ENCODE measurements at regions not wholly inside any gene's neighbourhood (a gene's known extent, or its start where the extent isn't known, plus 50 kb on each side); places are given as distances from the start of the nearest gene placed in this dataset.
"Not testable (repeated sequence)": the region's sequence is repeated elsewhere in the genome, so short reads cannot be mapped to it uniquely, and the experiment has no call there.

DNA sequence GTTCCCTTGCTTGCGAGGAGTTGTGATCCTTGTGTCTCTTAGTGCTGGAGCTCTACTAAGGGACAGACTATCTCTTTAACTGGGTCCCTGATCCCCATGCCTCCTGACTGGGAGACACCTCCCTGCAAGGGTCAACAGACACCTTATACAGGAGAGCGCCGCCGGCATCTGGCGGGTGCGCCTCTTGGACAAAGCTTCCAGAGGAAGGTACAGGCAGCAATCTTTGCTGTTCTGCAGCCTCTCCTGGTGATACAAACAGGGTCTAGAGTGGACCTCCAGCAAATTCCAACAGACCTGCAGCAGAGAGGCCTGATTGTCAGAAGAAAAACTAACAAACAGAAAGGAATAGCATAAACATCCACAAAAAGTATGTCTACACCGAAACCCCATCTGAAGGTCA lies 115.6 kb upstream of the ITM2A start:
- no peaks in the 10 kb centered on the region for H3K9me3 ChIP-seq (ENCODE audit: control insufficient read depth, low read length)
- no peaks in the 10 kb centered on the region for H3K4me1 ChIP-seq (ENCODE audit: control insufficient read depth, insufficient read depth, low read length)
- no peak for DNase-seq
- H3K27me3 ChIP-seq (ENCODE audit: control insufficient read depth, insufficient read depth) = no peaks in the 10 kb centered on the region
- H3K27ac ChIP-seq (ENCODE audit: low read length) = no peak overlapping the region
- intact Hi-C loops (cut with DNase I) = no loop called here
- H3K4me3 ChIP-seq (ENCODE audit: low read length) = no peak overlapping the region
- WGBS = 93% methylated on average over 7 of the region's 7 CpGs
- ATAC-seq = no peak

DNA sequence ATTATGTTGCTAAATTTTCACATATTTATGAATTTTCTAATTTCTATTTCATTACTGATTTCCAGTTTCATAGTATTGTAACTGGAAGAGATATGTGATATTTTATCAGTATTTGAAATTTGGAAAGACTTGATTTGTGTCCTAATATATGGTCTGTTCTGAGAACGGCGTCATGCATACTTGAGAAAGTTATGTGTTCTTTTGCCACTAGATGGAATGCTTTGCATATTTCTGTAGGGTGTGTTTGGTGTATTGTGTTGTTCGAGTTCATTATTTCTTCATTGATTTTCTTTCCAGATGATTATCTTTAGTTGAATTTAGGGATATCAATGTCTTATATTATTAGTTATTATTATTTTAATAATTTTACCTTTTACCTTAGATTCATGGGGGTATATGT lies 110.6 kb upstream of the ITM2A start:
- Histone ChIP-seq H3K4me1 (ENCODE audit: control insufficient read depth, insufficient read depth, low read length) (no peaks in the 10 kb centered on the region), H3K4me3 (ENCODE audit: low read length) (no peak overlapping the region), H3K27me3 (ENCODE audit: control insufficient read depth, insufficient read depth) (no peaks in the 10 kb centered on the region), H3K9me3 (ENCODE audit: control insufficient read depth, low read length) (no peaks in the 10 kb centered on the region), H3K27ac (ENCODE audit: low read length) (no peak overlapping the region)
- intact Hi-C loops (cut with DNase I) = no loop called here
- ATAC-seq = no peak
- DNase-seq = no peak
- 54% methylated on average over 3 of the region's 3 CpGs for WGBS

DNA sequence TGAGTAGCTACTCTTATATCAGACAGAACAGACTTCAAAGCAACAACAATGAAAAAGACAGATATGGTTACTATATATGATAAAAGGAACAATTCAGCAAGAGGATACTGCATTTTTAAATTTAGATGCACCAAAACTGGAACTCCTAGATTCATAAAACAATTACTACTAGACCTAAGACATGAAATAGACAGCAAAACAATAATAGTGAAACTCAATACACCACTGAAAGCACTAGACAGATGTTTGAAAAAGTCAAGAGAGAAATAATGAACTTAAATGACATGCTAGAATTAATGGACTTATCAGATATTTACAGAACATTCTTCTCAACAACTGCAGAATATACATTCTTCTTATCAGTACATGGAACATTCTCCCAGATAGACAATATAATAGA lies 99.5 kb upstream of the ITM2A start:
- H3K4me1 ChIP-seq (ENCODE audit: control insufficient read depth, insufficient read depth, low read length) = no peaks in the 10 kb centered on the region
- intact Hi-C loops (cut with DNase I) = no loop called here
- no peak for ATAC-seq
- no peak overlapping the region for H3K4me3 ChIP-seq (ENCODE audit: low read length)
- H3K27me3 ChIP-seq (ENCODE audit: control insufficient read depth, insufficient read depth) = no peaks in the 10 kb centered on the region
- no peaks in the 10 kb centered on the region for H3K9me3 ChIP-seq (ENCODE audit: control insufficient read depth, low read length)
- DNase-seq = no peak
- no peak overlapping the region for H3K27ac ChIP-seq (ENCODE audit: low read length)

DNA sequence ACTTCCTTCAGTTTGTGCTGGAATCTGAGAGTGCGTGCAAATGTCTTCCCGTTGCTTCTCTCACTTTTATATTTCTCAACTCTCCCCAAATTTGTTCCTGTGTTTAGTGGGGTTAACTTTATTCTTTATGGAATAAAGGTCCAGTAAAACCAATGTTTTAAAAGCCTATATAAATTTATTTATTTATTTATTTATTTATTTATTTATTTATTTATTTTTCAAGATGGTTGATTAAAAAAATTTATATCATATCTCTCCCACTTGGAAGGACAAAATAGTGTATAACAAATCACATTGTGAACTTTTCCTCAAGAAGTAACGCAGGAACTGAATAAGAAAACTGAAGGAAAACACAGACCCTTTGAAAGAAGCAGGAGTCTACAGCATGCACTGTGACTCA lies 95.3 kb upstream of the ITM2A start:
- DNase-seq (no peak), ATAC-seq (no peak)
- Histone ChIP-seq H3K27ac (ENCODE audit: low read length) (no peak overlapping the region), H3K9me3 (ENCODE audit: control insufficient read depth, low read length) (no peaks in the 10 kb centered on the region), H3K27me3 (ENCODE audit: control insufficient read depth, insufficient read depth) (no peaks in the 10 kb centered on the region), H3K4me3 (ENCODE audit: low read length) (no peak overlapping the region), H3K4me1 (ENCODE audit: control insufficient read depth, insufficient read depth, low read length) (no peaks in the 10 kb centered on the region)
- 88% methylated on average over 3 of the region's 3 CpGs for WGBS
- intact Hi-C loops (cut with DNase I) = no loop called here

DNA sequence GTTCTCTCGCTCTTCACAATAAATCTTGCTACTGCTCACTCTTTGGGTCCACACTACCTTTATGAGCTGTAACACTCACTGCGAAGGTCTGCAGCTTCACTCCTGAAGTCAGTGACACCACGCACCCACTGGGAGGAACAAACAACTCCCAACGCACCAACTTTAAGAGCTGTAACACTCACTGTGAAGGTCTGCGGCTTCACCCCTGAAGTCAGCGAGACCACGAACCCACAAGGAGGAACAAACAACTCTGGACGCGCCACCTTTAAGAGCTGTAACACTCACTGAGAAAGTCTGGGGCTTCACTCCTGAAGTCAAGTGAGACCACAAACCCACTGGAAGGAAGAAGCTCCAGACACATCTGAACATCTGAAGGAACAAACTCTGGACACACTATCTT lies 89.5 kb upstream of the ITM2A start:
- H3K4me3 ChIP-seq (ENCODE audit: low read length); H3K27me3 ChIP-seq (ENCODE audit: control insufficient read depth, insufficient read depth); H3K9me3 ChIP-seq (ENCODE audit: control insufficient read depth, low read length); DNase-seq; ATAC-seq; intact Hi-C loops (cut with DNase I); H3K27ac ChIP-seq (ENCODE audit: low read length); H3K4me1 ChIP-seq (ENCODE audit: control insufficient read depth, insufficient read depth, low read length): not testable (repeated sequence)
- WGBS = 80% methylated on average over 9 of the region's 9 CpGs

DNA sequence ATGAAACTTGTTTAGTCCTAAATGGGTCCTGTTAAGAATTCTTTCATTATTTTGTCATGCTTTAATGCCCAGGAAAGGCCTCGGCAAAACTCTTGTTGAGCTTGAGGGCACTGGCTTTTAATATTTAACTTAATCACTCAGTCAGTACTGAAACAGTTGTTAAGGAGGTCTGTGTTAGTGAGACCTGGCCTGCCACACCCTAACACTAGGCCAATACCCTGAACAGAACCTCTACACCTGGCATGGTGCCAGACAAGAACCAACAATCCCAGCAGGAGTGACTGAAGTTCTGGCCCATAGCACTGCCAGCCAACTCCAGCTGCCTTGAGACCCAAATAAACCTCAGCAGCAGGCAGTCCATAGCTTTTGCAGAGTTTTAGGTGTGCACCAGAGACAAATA lies 85.7 kb upstream of the ITM2A start:
- Histone ChIP-seq H3K4me3 (ENCODE audit: low read length) (no peak overlapping the region), H3K27ac (ENCODE audit: low read length) (no peak overlapping the region), H3K27me3 (ENCODE audit: control insufficient read depth, insufficient read depth) (no peaks in the 10 kb centered on the region), H3K9me3 (ENCODE audit: control insufficient read depth, low read length) (no peaks in the 10 kb centered on the region), H3K4me1 (ENCODE audit: control insufficient read depth, insufficient read depth, low read length) (no peaks in the 10 kb centered on the region)
- ATAC-seq (no peak), DNase-seq (no peak)
- intact Hi-C loops (cut with DNase I) = no loop called here
- 80% methylated on average over 1 of the region's 1 CpG for WGBS

DNA sequence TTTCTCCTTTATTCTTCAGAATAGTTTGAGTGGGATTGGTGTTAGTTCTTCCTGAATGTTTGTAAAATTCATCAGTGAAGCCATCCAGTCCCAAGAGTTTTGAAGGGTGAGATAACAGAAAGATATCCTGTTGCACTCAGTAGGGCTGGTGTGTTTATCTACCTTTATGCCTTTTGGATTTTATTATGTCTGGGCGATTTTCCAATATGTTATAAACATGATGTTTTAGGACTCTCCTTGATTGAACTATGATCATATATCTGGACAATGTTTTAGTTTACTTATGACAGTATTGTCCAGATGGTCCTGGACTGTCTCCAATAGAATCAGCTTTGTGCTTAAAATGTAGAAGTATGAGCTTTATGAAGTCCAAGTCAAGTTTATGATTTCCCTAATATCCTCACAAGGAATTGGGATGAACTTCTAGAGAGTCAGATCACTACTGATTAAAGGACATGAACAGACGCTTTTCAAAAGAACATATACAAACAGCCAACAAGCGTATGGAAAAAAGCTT lies 77.6 kb upstream of the ITM2A start:
- WGBS = 72% methylated on average over 3 of the region's 3 CpGs
- no peaks in the 10 kb centered on the region for H3K4me1 ChIP-seq (ENCODE audit: control insufficient read depth, insufficient read depth, low read length)
- H3K27me3 ChIP-seq (ENCODE audit: control insufficient read depth, insufficient read depth) = no peaks in the 10 kb centered on the region
- no peak overlapping the region for H3K4me3 ChIP-seq (ENCODE audit: low read length)
- ATAC-seq (no peak), DNase-seq (no peak)
- H3K27ac ChIP-seq (ENCODE audit: low read length) = no peak overlapping the region
- H3K9me3 ChIP-seq (ENCODE audit: control insufficient read depth, low read length) = no peaks in the 10 kb centered on the region
- intact Hi-C loops (cut with DNase I) = no loop called here

DNA sequence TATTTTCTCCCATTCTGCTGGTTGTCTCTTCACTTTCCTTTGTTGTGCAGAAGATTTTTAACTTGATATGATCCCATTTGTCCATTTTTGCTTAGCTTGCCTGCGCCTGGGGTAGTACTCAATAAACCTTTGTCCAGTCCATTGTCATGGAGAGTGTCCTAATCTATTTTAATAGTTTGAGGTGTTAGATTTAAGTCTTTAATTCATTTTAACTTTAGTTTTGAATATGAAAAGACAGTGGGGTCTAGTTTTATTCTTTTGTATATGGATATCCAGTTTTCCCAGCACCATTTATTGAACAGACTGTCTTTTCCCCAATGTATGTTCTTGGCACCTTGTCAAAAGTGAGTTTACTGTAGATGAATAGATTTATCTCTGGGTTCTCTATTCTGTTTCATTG lies 76.0 kb upstream of the ITM2A start:
- Histone ChIP-seq H3K4me1 (ENCODE audit: control insufficient read depth, insufficient read depth, low read length) (no peaks in the 10 kb centered on the region), H3K4me3 (ENCODE audit: low read length) (no peak overlapping the region), H3K9me3 (ENCODE audit: control insufficient read depth, low read length) (no peaks in the 10 kb centered on the region), H3K27me3 (ENCODE audit: control insufficient read depth, insufficient read depth) (no peaks in the 10 kb centered on the region), H3K27ac (ENCODE audit: low read length) (no peak overlapping the region)
- no peak for ATAC-seq
- intact Hi-C loops (cut with DNase I) = no loop called here
- DNase-seq = no peak
- 87% methylated on average over 1 of the region's 1 CpG for WGBS

DNA sequence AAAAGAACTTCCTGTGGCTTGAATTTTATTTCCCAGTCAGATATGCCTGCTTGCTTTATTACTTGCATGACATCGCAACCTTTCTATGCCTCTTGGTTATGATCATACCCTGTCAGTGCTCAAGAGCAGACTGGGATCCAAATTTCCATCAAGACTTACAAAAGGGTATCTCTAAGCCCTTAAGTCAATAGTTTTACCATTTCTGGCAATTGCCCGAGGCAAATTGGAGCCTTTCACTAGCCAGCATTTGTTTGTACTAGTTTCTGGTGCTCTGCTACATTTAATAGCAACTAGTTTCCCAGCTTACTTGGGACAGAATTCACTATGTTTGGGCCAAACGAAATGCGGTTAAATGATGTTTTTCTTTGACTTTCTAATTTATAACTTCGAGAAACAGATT lies 73.2 kb upstream of the ITM2A start:
- WGBS = 86% methylated on average over 5 of the region's 5 CpGs
- Histone ChIP-seq H3K4me3 (ENCODE audit: low read length) (no peak overlapping the region), H3K9me3 (ENCODE audit: control insufficient read depth, low read length) (no peaks in the 10 kb centered on the region), H3K4me1 (ENCODE audit: control insufficient read depth, insufficient read depth, low read length) (no peaks in the 10 kb centered on the region), H3K27me3 (ENCODE audit: control insufficient read depth, insufficient read depth) (no peaks in the 10 kb centered on the region), H3K27ac (ENCODE audit: low read length) (no peak overlapping the region)
- ATAC-seq (no peak), DNase-seq (no peak)
- intact Hi-C loops (cut with DNase I) = no loop called here

Measured in right cardiac atrium (tissue), 5 donors.